Fibroblast of lung (primary cell): ENCODE measurements at regions not wholly inside any gene's neighbourhood (a gene's known extent, or its start where the extent isn't known, plus 50 kb on each side); places are given as distances from the start of the nearest gene placed in this dataset.

Experiments used
- EZH2 ChIP-seq: IDR thresholded peaks from 2 replicates; pipeline ENCODE4 v1.5.1; 2012; ENCODE audit warnings: low read length, control low read depth, mild to moderate bottlenecking; ENCODE audit errors: missing control alignments
- TF ChIP-seq, protein P1 (sequence below), 2 donors: IDR thresholded peaks in 1 of 2; conservative IDR thresholded peaks in 1 of 2; 1 replicate in 1 of 2; 2 replicates in 1 of 2; pipeline ENCODE4 v1.5.1; 2011 to 2012; ENCODE audit warnings: low read length in 2 of 2, control low read depth in 1 of 2, inconsistent platforms in 1 of 2, low read depth in 1 of 2, mild to moderate bottlenecking in 1 of 2

DNA sequence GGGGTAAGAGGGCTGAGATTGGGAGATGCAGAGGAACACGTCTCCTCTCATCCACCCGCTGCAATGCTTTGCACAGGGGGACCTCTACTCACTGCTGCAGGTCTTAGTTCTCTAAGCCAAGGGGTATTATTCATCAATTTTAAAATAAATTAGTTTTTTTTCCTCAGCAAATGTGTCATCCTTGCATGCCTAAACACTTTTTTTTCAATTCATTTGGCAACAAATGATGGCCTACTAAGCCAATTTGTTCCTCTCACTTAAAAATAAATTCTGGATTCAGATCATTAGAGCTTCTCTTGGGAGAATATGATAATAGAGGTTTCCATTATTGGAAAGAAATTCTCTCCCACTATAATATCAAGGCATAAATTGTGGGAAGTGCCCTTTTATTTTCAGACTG lies 338.3 kb downstream of the IRX1 start:
- TF ChIP-seq, protein P1, sequence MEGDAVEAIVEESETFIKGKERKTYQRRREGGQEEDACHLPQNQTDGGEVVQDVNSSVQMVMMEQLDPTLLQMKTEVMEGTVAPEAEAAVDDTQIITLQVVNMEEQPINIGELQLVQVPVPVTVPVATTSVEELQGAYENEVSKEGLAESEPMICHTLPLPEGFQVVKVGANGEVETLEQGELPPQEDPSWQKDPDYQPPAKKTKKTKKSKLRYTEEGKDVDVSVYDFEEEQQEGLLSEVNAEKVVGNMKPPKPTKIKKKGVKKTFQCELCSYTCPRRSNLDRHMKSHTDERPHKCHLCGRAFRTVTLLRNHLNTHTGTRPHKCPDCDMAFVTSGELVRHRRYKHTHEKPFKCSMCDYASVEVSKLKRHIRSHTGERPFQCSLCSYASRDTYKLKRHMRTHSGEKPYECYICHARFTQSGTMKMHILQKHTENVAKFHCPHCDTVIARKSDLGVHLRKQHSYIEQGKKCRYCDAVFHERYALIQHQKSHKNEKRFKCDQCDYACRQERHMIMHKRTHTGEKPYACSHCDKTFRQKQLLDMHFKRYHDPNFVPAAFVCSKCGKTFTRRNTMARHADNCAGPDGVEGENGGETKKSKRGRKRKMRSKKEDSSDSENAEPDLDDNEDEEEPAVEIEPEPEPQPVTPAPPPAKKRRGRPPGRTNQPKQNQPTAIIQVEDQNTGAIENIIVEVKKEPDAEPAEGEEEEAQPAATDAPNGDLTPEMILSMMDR (conservative IDR thresholded peaks at IDR 0.05 in 1 of 2, IDR thresholded peaks at IDR 0.05 in 1 of 2; ENCODE audit: low read depth in 1 of 2, low read length in 2 of 2), result no peak
- no peak for TF ChIP-seq EZH2
